ENCODE measurements at regions not wholly inside any gene's neighbourhood (a gene's known extent, or its start where the extent isn't known, plus 50 kb on each side); places are given as distances from the start of the nearest gene placed in this dataset.
"Not testable (repeated sequence)": the region's sequence is repeated elsewhere in the genome, so short reads cannot be mapped to it uniquely, and the experiment has no call there.

DNA sequence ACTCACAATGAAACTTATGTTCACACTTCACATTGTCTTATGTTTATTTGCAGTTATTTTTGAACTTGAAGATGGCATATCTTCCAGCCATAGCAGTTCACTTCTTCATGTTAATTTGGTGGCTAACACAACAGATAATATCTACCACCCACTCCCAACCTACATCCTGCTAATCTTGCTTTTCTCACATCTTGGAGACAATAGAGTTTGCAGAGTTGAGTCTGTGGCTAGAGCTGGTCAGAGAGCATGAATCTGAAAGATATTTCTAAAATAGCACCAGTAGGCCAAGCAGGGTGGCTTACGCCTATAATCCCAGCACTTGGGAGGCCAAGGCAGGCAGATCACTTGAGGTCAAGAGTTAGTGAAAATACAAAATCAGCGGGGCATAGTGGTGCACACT, 85.6 kb upstream of the CLPB start:
- not testable (repeated sequence) for TF ChIP-seq ZFP30, ISL1, ZFP3 (CRISPR knock-in tag; IDR thresholded peaks at IDR 0.05)
- TF ChIP-seq, protein P1, sequence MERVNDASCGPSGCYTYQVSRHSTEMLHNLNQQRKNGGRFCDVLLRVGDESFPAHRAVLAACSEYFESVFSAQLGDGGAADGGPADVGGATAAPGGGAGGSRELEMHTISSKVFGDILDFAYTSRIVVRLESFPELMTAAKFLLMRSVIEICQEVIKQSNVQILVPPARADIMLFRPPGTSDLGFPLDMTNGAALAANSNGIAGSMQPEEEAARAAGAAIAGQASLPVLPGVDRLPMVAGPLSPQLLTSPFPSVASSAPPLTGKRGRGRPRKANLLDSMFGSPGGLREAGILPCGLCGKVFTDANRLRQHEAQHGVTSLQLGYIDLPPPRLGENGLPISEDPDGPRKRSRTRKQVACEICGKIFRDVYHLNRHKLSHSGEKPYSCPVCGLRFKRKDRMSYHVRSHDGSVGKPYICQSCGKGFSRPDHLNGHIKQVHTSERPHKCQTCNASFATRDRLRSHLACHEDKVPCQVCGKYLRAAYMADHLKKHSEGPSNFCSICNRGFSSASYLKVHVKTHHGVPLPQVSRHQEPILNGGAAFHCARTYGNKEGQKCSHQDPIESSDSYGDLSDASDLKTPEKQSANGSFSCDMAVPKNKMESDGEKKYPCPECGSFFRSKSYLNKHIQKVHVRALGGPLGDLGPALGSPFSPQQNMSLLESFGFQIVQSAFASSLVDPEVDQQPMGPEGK (CRISPR knock-in tag; IDR thresholded peaks at IDR 0.05; ENCODE audit: borderline replicate concordance): not testable (repeated sequence)

Data from SK-N-SH treated with all-trans-retinoic acid at 6 μM for 48 hours (cell line).